ENCODE measurements at regions not wholly inside any gene's neighbourhood (a gene's known extent, or its start where the extent isn't known, plus 50 kb on each side); places are given as distances from the start of the nearest gene placed in this dataset.

DNA sequence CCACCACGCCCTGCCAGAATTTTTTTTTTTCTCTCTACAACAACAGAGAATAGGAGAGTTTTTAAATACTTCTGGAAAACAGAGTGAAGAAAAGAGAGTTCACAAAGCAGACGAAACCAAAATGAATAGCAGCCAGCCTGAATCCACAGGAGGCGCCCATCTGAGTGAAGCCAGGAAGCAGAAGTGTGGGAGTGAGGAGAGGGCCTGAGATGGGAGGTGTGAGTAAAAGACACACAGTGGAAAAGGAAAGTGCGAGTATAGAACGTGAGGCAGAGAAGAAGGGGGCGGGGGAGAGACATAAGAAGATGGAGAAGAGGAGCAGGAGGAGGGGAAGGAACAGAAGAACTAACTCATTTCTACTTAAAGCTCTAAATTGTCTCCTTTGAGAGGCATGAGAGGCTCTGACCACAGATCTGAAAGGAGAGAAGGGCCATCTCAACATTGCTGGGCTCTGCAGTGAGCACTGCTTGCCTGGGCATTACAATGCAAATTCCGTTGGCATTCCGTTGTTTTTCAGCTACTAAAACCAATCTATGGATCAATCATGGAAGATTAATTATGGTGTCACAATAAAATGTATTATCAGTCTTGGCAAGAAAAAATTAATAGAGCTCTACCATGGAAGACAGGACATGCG lies 140.1 kb upstream of the CPSF6 start:
- DNase-seq: no peak

DNA sequence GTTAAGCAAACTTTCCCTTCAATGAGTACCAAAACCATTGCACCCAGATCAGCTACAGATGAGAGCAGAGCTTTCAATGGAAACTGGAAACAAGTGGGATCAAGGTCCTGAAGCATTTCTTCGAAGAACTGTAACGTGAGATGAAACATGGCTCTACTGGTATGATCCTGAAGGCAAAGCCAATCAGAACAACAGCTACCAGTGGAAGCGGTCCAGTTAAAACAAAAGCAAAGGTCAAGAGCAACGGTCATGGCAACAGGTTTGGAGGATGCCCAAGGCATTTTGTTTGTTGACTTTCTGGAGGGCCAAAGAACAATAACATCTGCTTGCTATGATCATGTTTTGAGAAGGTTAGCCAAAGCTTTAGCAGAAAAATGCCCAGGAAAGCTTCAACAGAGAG lies 137.9 kb upstream of the CPSF6 start:
- no peak for DNase-seq

DNA sequence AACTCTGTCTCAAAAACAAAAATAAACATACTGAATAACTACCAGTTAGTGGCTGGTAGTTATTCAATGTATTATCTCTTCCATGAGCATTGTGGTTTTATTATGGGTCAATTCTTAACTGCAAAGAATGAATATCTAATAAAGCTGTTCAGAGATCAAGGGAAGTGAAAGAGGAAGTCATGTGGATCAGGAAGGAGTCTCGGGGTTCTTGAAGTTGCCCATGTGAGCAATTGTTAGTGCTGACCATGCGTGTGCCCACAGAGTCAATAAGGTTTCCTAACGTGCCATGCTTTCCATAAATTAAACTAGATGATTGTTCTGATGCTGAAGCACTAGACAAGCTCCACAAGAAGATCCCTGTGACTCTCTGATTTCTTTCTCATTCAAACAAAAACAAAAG lies 136.5 kb upstream of the CPSF6 start:
- no peak for DNase-seq

DNA sequence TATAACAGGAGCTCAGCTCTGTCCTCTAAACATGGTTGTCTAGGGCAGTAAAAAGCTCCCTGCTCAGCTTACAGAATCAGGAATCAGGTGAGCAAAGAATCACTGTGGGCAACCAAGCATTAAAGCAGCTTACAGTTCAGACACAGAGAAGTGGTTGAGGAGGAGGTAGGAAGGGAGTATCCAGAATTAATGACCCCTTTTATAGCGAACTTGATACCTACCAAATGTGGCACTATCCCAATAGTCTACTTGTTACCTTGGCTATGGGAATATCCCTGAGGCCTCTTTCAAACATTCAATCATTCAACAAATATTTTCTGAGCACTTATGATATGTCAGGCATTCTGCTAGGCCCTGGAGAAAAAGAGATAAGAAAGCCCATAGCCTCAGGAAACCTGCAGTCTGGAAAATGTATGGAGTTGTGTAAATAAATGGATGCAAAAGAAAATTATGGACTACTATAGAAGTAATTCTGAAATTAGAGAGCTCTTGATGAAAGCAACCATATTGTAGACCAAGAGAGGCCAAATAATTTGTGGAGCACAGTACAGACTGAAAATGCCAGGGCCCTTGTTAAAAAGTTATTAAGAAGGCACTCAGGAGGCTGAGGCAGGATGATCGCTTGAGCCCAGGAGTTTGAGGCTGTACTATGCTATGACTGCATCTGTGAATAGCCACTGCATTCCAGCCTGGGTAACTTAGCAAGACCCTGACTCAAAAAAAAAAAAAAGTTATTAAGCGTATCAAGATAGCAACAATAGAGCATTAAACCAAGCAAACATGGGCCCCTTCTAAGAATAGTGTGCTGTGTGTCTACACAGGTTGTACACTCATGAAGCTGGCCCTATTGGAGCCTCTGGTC lies 134.0 kb upstream of the CPSF6 start:
- no peak for DNase-seq

DNA sequence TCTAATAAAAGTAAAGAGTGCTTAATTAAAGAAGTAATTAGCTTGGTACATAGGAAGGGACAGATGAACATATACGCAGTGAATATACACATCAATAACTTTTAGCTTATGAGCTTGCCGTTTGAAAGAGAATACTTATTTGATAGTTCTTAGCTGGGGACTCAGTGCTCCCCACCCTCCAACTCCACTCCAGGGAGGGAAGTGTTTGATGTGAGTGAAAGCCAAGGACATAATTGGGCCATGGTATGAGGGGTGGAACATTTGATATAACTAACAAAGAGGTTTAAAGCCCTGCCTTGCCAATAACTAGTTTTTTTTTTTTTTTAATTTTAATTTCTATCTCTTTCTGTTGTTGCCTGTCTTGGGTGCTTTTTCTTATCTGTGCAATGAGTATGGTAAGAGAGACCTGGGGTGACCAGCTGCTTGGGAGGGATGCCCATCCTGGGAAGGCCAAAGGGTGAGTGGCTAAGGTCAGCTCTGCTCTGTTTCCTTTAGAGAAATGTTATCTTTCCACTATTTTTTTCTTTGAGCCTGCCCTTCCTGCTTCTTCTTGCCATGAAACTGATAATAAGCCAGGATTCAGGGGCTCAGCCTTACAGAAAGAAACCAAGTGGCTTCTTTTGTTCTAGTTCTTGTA lies 132.8 kb upstream of the CPSF6 start:
- DNase-seq: no peak

DNA sequence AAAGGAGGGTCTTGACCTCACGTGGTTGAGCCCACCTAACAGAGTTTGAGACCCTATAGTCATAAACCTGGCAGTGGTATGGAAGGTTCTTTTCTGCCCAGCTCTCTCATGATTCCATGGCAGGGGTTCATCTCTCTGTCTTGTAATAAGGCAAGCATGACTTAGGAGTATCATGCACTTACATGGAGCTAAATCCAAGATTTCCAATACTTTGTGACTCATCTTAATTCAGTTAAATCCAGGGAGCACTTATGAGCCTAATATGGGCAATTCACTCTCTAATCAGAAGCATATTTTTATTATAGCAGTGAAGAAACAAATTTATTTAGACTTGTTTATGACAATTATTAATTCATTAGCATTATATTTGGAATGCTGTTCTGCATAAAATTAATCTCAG lies 131.8 kb upstream of the CPSF6 start:
- DNase-seq: no peak

DNA sequence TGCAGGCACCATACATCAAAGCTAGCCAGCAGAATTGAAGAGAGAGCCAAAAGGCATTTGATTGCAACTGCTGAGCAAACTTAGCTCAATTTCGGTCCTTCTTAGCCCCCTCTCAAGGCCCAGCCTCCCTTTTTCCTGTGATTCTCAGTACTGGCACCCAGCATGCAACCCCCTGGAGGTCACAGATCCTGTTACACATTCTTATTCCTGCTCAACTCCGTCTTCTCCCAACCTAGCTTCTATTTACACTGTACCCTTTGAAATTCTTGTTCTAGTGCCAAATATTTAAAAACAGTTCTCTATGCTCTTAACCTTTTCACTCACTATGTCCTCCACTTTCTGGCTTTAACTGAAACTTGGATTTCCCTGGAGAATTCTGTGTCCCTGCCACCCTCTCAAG lies 131.3 kb upstream of the CPSF6 start:
- no peak for DNase-seq

DNA sequence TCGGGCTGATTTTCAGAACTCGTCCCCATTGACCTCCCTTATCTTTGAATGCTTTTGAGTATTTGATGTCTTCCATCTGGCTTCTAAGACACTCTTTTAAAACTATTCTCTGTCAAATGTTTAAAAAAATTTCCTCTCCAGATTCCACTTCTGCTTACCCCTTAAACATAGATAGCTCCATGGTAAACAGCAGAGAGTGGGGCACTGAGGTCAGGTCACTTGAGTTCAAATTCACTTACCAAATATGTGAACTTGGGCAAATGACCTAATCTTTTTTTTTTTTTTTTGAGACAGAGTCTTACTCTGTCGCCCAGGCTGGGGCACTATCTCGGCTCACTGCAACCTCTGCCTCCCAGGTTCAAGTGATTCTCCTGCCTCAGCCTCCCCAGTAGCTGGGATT lies 126.8 kb upstream of the CPSF6 start:
- no peak for DNase-seq

DNA sequence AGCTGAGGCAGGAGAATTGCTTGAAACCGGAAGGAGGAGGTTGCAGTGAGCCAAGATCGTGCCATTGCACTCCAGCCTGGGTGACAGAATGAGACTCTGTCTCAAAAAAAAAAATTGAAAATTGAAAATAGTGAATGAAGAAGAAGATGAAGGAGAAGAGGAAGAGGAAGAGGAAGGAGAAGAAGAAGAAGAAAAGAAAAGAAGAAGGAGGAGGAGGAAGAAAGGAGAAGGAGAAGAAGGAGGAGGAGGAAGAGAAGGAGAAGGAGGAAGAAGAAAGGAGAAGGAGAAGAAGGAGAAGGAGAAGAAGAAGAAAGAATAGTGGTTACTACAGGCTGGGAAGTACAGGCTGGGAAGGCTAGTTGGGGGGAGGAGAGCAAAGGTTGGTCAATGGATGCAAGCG lies 124.3 kb upstream of the CPSF6 start:
- no peak for DNase-seq

DNA sequence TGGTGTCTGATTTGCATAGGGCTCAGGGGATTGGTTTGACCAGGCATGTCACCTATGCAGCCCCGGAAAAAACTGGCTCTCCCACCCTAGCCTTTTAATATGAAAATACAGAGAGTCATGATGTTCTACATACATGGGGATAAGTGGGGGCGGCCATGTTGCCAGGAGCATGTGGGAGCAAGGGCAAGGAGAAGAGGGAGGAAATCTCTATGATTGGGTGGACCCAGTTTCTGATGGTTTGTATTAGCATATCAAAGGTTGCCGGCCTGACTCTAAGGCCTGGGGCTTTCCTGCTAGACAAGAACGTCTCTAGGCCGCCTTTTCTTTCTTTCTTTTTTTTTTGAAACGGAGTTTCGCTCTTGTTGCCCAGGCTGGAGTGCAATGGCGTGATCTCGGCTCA lies 123.4 kb upstream of the CPSF6 start:
- DNase-seq: no peak

DNA sequence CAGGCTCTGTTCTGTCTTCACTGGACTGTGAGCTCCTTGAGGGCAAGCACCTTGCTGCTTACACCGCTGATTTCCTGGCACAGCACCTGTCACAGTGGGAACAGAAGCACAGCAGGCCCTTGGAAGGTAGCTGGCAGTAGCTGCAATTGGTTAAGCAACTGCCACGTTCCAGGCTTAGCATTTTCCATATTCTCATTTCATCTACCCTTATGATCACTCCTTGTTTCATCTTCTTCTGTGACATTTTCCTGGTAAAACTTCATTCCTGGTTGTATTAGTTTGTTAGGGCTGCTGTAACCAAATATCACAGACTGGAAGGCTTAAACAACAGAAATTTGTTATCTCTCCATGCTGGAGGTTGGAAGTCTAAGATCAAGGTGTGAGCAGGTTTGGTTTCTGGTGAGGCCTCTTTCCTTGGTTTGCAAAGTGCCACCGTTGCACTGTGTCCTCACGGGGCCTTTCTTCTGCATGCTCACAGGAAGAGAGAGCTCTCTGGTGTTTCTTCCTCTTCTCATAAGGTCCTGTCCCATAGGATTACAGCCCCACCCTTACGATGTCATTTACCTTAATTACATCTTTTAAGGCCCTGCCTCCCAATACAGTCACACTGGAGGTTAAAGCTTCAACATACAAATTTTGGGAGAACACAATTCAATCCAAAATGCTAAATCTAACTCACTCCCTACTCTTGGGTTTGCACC lies 121.7 kb upstream of the CPSF6 start:
- no peak for DNase-seq

DNA sequence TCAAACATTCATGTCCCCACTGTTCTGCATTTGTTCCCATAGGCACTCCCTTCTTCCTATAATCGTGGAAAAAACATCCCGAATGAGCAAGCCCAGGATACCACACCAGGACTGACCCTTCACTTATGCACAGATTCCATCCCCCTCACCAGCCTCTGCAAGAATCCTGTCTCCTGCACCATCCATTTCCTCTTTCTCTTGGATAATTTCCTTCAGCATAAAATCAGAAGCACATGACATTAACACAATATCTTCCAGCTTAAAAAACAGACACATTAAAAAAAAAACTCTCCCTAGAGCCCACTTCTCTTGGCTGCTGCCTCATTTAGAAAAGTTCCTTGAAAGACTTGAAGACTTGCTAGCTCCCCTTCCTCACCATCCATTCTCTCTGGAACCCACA lies 120.9 kb upstream of the CPSF6 start:
- no peak for DNase-seq

DNA sequence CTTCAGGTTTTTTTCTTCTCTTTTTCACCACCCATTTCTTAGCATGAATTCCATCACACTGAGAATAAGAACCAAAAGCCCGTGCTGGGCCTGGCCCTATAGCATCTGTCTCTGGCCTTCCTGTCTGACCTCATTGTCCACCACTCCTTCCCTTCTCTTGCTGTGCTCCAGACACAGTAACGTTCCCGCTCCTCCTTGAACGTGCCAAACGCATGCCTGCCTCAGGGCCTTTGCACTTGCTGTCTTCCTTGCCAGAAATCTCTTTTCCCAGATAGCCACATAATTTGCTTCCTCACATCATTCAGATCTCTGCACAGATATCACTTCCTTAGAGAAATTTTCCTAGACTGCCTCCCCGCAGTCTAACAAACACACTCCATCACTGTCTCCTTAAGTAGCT lies 119.6 kb upstream of the CPSF6 start:
- DNase-seq: no peak

DNA sequence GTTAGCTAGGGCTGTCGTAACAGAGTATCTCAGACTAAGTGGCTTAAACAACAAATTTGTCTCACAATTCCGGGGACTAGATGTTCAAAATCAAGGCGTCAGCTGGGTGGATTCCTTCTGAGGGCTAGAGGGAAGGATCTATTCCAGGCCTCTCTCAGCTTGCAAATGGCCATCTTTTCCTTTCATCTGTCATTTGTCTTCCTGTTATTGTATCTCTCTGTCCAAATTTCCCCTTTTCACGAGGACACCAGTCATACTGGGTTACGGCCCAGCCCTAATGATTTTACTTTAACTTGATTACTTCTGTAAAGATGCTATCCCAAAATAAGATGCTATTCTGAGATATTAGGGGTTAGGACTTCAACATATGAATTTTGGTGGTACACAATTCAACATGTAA lies 119.0 kb upstream of the CPSF6 start:
- DNase-seq: no peak

DNA sequence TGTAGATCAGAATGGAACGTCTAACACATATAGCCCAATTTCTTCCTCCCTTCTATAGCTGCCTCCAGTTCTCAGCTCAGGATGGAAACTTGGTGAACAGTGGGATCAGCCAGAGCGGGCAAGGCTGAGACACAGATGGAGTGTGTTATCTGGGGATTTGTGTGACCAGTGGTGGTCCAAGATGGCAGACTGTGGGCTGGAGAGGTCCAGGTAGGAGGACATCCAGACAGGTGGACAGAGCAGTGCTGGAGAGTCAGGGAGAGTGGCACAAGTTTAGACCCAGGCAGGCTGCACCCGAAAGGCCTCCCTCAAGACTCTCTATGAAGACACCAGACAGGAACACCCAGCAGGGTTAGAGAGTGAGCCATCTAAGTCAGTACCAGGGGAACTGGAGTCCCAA lies 116.1 kb upstream of the CPSF6 start:
- no peak for DNase-seq

DNA sequence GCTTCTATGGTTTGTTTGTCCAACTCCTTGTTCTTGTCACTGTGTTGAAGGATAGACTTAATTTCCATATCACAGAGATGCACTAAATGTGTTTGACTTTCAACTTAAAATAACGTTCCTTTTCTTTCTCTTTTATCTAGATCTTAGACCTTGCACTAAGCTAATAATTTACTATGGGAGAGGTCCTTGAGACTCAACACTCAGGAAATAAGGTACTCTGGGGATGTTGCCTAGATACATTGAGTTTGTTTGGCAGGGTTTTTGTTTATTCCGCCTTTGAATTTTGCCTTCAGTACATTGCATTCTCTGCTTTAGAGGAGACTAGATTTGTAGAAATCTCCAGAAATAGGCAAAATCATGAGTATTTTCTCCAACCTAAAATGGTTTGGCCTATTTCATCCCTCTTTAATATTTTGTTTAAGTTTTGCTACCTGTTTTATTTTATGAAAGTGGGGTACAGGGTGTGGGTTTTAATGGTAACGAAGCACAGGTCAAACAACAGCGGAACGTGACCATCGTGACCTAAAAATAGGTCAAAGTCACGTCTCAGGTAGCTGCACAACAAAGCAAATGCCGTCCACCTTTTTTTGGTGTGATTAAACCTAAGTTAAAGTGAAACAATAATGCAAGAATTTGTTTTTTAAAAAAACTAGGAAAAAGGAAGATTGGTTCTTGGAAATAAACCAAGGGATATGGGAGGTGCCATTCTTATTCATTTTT lies 115.3 kb upstream of the CPSF6 start:
- no peak for DNase-seq

DNA sequence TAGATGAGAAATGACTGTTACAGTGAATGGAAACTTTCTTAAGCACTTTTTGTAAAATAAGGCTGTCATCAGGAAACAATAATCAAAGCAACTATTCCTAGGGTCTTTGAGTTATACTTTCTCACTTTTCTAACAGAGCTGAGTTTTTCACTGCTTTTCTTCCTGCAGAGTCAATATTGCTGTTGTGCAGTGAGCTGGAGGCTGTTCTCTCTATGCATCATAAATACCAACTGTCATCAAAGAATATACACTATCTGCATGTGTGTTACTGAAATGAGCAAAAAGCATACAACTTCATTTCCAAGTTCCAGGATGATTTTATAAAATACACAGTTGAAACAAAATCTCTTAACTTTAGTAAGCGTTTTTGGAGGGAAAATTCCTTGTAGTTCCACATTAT lies 110.4 kb upstream of the CPSF6 start:
- no peak for DNase-seq

DNA sequence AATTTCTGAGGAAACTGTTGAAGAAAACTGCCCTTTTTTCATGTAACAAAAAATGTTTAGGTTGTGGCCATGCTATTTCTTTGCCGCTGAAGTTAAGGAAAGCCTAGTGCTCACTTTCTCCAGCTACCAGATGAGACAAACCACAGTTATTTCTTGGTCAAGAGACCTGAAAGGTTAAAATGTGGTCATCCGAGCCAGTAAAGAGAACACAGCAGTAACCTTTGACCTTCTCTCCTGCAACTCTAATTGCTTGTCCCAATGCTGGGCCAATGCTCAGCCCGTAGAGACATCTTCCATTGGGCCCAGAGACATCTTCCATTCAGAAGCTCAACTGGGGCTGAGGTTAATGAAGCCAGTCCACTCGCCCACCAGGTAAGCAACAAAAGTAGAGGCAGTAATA lies 109.8 kb upstream of the CPSF6 start:
- DNase-seq: no peak

DNA sequence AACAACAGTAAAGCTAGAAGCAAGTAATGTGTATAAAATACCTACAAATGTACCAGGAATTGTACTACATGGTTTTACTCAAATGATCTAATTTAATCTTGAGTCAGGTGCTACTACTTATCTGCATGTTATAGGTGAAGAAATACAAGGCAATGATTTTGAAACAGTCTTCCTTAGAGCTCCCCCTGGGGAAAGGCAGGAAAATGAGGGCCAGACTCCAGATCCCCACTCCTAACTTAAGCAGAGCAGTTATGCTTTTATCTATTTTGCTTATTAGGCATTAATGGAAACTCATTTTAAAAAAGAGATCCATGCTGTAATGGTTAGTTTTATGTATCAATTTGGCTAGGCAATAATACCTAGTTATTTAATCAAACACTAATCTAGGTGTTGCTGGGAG lies 109.3 kb upstream of the CPSF6 start:
- no peak for DNase-seq

DNA sequence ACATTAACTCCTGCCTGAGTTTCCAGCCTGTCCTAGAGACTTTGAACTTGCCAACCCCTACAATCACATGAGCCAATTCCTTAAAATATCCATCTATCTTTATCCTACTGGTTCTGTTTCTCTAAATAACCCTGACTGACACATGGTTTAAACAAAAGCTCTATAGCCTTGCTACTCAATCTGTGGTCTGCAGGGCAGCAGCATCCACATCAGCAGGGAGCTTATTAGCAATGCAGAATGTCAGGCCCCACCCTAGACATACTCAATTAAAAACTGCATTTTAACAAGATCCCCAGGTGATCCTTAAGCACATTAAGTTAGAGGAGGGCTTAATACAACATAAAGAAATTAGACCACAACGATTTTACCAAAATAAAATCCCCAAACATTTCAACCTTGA lies 108.3 kb upstream of the CPSF6 start:
- no peak for DNase-seq

DNA sequence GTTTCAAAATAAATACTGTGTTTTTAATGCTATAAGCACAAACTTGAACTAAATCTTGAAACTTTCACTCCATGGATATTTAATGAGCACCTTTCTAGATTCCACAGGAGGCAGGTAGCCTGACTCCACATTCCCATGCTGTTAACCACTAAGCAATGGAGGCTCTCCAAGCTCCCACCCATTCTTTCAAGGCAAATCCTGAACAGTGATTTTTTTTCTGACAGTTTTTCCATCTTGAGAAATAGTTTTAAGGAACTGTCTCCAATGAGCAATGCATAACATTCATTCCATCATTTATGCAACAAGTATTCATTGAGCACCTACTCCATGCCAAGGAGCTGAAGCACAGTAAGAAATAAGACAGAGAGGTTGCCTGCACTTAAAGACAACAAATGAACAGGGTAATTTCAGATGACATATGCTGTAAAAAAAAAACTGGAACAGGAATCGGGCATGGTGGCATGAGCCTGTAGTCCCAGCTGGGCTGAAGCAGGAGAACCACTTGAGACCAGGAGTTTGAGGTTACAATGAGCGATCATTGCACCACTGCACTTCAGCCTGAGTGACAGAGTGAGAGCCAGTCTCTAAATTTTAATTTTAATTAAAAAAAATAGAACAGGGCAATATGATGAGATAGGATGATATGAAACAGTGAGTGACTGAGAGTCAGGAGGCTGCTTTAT lies 102.3 kb upstream of the CPSF6 start:
- DNase-seq: no peak

DNA sequence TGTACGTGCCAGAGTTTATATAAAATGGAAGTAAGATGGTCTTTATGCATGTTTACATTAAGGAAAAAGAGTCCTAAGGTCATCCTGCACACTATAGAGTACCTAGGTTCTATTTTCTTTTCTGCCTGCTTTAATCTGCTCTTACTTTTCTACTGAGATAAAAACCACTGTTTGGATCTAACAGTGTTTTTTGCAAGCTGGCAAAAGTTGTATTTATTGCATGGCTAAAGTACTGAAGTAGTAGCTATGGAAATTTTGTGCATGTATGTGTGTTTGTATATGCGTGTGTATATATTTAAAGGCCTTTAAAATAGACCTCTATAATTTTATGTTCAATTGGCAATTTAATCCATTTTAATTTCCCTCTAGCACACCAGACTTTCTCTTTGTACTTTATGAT lies 98.3 kb upstream of the CPSF6 start:
- DNase-seq: no peak
